ENCODE measurements at regions not wholly inside any gene's neighbourhood (a gene's known extent, or its start where the extent isn't known, plus 50 kb on each side); places are given as distances from the start of the nearest gene placed in this dataset.

DNA sequence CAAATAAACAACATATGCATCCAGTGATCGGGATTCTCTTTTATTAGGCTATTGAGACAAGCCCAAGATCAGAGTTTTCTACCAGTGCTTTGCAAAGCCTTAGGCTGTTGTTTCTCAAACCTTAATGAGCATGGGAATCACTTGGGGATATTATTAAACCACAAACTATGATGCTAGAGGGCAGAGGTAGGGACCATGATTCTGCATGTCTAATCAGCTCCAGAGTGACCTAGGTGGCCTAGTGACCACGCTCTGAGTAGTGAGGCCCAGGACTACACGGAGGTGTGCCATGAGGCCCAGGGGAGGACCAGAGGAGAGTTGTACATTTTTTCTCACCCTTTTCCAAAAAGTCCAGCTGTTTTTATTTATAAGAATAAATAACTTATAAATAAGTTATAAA is 298.5 kb upstream of the TLE4 start:
- TF ChIP-seq, protein P1, sequence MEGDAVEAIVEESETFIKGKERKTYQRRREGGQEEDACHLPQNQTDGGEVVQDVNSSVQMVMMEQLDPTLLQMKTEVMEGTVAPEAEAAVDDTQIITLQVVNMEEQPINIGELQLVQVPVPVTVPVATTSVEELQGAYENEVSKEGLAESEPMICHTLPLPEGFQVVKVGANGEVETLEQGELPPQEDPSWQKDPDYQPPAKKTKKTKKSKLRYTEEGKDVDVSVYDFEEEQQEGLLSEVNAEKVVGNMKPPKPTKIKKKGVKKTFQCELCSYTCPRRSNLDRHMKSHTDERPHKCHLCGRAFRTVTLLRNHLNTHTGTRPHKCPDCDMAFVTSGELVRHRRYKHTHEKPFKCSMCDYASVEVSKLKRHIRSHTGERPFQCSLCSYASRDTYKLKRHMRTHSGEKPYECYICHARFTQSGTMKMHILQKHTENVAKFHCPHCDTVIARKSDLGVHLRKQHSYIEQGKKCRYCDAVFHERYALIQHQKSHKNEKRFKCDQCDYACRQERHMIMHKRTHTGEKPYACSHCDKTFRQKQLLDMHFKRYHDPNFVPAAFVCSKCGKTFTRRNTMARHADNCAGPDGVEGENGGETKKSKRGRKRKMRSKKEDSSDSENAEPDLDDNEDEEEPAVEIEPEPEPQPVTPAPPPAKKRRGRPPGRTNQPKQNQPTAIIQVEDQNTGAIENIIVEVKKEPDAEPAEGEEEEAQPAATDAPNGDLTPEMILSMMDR (IDR thresholded peaks at IDR 0.05), result no peak
- TF ChIP-seq EP300 (IDR thresholded peaks at IDR 0.05), result no peak
